Erythroblast (primary cell): ENCODE measurements at regions not wholly inside any gene's neighbourhood (a gene's known extent, or its start where the extent isn't known, plus 50 kb on each side); places are given as distances from the start of the nearest gene placed in this dataset.

Experiments
- DNase-seq, 2 experiments: peaks; one replicate each; lab custom pipeline; 2025; lab: John Stamatoyannopoulos, UW
- GATA1 ChIP-seq: IDR thresholded peaks from 2 replicates; pipeline ENCODE4 v1.6.1; 2011; ENCODE audit warnings: low read depth, mild to moderate bottlenecking, control low read depth, low read length, moderate library complexity
- POLR2A ChIP-seq: IDR thresholded peaks from 2 replicates; pipeline ENCODE4 v1.6.1; 2011; ENCODE audit warnings: mild to moderate bottlenecking, low read length

- TF ChIP-seq POLR2A (no peak), GATA1 (no peak)
- DNase-seq: no peak
Observed at GRCh38 chr3:106719077-106719476, 658.2 kb upstream of the CCDC54 start.

GRCh38 chr3:106719583-106719982 lies 657.7 kb upstream of the CCDC54 start:
- no peak for DNase-seq
- TF ChIP-seq POLR2A (no peak), GATA1 (no peak)

GRCh38 chr3:106720510-106720909 lies 656.7 kb upstream of the CCDC54 start:
- DNase-seq: no peak
- TF ChIP-seq GATA1: no peak
- no peak for TF ChIP-seq POLR2A

DNA sequence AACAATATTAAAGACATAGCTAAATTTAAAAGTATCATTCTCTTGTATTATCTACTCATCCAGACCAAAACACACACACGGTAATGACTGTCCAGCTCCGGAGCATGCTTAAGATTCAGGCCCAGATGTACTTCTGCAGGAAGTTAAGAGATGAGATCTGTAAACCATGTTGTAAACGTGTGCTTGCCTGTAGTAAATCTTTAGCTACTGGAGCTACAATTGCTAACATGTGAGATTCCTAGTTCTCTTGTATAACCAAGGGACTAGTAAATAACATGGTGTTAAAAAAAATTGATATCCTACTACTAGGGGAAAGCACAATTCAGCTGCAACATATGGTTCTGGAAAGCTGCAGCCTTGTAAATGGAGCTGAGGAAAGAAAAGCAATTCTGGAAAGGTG lies 651.7 kb upstream of the CCDC54 start:
- DNase-seq: no peak
- no peak for TF ChIP-seq GATA1
- no peak for TF ChIP-seq POLR2A

DNA sequence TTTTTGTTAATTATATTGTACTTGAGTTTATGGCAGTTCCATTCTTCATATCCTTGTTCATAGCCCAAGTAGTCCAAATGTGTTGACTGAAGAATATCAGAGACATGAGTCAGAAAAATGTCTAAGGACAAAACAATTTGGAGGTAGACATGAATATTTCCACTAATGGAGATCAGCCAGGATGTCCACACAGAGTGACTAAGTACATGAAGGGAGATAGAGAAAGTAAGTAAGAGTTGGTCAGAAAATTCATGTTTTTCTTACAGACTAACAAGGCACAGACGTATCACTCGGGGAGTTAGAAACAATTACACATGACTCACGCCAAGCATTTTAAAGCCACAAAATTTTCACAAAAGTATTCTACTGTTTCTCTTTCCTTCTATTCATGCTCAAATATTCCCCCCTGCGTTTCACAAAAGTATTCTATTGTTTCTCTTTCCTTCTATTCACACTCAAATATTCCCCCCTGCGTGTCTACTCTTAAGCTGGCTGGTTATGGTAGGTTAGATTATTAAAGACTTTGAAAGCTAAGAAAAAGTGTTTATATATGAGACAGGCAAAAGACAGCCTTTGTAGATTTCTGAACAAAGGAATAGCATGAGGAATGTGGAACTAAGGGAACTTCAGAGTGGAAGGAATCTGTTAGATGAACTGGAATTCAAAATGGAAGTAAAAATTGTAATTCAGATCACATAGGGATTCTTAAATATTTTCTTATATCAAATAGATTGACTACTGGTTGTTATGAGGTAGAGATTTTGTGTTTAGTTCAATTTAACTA lies 648.7 kb upstream of the CCDC54 start:
- DNase-seq: no peak
- TF ChIP-seq GATA1: no peak
- no peak for TF ChIP-seq POLR2A

DNA sequence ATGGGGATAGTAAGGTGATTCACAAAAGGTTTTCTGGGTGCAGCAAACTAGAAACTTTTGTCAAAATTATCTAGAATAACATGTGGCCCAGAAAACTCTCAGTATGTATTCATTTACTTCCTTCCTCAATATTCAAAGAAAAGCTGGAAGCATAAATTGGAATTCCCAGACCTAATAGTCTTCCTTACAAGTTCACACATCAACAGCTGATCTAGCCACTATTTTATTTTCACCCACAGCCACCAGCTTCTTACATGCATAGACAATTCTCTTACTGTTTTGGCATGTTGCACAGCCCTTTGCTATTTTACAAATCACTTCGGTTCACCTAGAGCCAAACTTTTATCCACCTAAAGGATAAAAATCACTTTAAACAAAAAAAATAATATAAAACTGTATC lies 647.8 kb upstream of the CCDC54 start:
- no peak for TF ChIP-seq POLR2A
- TF ChIP-seq GATA1: no peak
- no peak for DNase-seq

DNA sequence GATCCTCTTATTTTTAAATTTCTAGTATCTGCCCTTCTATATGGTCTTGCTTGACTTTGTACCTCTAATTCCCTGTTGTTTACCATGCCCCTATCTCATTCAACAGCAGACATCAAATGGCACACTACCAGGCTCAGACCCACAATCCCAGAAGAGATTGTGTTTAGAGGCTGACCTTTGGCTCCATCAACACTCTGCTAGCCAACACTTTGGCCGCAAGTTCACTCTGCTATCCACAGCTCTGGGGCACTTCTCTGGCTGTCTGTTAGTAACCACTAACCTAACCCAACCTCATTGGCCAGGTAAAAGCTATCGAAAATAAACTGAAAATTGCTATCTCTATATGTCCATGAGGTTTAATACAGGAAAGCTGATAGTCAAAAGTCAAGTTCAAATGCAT lies 646.0 kb upstream of the CCDC54 start:
- no peak for DNase-seq
- TF ChIP-seq GATA1 (no peak), POLR2A (no peak)

- no peak for DNase-seq
- TF ChIP-seq POLR2A (no peak), GATA1 (no peak)
Observed at GRCh38 chr3:106734712-106735111, 642.5 kb upstream of the CCDC54 start.

DNA sequence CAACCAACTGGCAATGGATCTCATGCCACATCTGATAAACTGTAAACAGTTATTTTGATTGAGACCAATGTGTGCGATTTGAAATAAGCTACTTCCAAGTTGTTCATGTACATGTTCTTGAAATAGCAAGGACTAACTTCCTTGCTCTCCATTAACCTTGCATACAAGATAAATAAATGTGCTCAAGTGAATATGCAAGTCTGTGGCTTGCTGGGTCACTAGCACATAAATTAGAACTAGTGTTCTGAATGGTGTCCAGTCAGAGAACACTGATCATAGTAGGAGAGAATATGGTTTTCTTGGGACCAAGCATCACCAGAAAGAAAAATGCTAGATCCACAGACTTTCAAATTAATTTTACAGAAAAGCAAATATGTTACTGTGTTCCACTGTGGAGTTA lies 640.0 kb upstream of the CCDC54 start:
- DNase-seq: no peak
- TF ChIP-seq POLR2A (no peak), GATA1 (no peak)

DNA sequence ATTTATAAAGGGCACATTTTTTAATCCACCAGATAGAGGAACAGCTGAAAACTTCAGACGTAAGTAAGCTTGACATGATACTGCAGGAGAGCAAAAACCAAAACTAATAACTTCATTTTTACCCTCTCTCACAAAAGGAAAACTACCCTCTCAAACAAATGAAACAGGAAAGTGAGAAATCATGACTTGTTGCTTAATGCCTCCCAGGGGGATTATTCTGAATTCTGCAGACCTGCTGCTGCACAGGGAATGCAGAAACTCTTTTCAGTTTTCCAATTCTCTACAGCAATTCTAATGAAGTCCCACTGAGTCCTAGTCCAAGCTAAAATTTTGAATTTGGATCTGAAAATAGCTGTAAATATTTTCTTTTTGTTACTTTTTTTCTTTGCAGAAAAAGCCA lies 637.1 kb upstream of the CCDC54 start:
- no peak for TF ChIP-seq POLR2A
- no peak for TF ChIP-seq GATA1
- no peak for DNase-seq

DNA sequence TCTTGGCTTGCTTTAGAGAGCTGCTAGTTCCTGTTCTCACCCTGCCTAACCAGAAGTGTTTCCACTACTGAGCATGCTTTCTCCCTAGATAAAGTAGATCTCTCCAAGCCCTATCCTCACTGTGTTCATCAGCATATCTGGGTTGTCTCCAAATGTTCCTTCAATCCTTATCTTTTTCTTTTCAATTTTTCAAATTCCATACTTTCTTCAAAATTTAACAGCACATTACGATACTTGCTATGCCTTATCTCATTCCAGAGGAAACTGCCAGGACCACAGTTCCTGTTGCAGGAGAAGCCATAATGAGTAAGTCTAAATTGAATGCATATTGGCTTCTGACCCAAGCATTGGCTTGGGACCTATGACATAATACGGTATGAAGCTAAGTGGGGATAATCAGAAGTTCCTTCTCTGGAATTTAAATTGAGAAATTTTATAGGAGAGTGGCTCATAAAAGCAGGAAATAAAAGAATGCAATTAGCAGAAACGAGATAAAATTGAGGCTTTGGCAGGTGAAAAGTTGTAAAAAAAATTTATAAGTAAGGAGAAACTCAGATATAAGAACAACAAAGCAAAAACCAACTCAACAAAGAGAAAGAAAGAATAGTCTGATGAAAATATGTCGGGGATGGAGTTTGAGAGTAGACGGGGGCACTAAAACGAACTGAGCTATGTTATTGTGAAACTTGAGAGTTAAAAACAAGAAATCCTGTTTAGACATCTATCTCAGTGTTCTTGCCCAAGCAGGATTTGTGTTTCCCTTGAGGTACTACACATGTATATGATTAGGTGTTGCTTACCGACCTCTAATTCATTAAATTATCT lies 631.7 kb upstream of the CCDC54 start:
- no peak for TF ChIP-seq GATA1
- TF ChIP-seq POLR2A: no peak
- DNase-seq: no peak

DNA sequence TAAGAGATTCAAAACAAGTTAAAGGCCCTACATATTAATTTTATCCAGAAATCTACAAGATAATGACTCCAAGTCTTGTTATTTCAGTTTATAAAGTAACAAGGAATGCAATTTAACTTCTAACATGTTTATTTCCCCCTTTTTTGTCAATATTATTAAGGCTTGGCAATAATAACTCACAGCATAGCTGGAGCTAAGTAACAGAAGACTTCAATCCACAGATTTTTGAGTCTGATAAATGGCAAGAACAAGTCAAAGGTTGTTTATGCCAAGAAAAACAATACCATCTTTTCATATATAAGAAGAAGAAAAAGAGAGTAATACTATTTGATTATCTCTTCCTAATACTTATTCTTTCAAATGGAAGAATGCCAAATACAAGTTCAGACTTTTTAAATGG lies 631.0 kb upstream of the CCDC54 start:
- no peak for DNase-seq

GRCh38 chr3:106748472-106749262 lies 628.6 kb upstream of the CCDC54 start:
- TF ChIP-seq POLR2A (no peak), GATA1 (no peak)
- DNase-seq: no peak

More for the DNA sequence above, 631.0 kb upstream of the CCDC54 start:
- TF ChIP-seq POLR2A (no peak), GATA1 (no peak)

- TF ChIP-seq POLR2A: no peak
- TF ChIP-seq GATA1: no peak
- DNase-seq: no peak
Observed at GRCh38 chr3:106750092-106750491, 627.1 kb upstream of the CCDC54 start.
